Transverse colon (tissue), 1 donor: ENCODE measurements at regions not wholly inside any gene's neighbourhood (a gene's known extent, or its start where the extent isn't known, plus 50 kb on each side); places are given as distances from the start of the nearest gene placed in this dataset.

Source experiments
- EP300 ChIP-seq: sonication (generic); formaldehyde crosslinking; IDR thresholded peaks from one replicate; pipeline ENCODE4 v1.6.1; 2017; ENCODE audit warnings: antibody characterized with exemption, low read depth
- POLR2A ChIP-seq: fragments of 450-650 bp; IDR thresholded peaks from one replicate; pipeline ENCODE4 v1.6.1; 2016; ENCODE audit warnings: antibody characterized with exemption, mild to moderate bottlenecking, moderate library complexity

- no peak for TF ChIP-seq POLR2A
- TF ChIP-seq EP300: no peak
Measured at GRCh38 chr7:157477550-157478212, 140.9 kb downstream of the DNAJB6 start.
